Gastrocnemius medialis (tissue), 4 donors: ENCODE measurements at regions not wholly inside any gene's neighbourhood (a gene's known extent, or its start where the extent isn't known, plus 50 kb on each side); places are given as distances from the start of the nearest gene placed in this dataset.
"Not testable (repeated sequence)": the region's sequence is repeated elsewhere in the genome, so short reads cannot be mapped to it uniquely, and the experiment has no call there.

Source experiments
- ATAC-seq, 2 donors: fragments of 150-250 bp; one replicate each; pipeline ENCODE4 v1.9.1; 2016
- DNase-seq, 2 donors: peaks; one replicate each; pipeline ENCODE4 v3.0.0-alpha.2; 2019
- H3K27ac ChIP-seq, 4 donors: fragments of 200-600 bp; sonication (generic); 1 replicate in 1 of 4; 2 replicates in 3 of 4; pipeline ENCODE4 v1.5.1; 2016 to 2018; ENCODE audit warnings: mild to moderate bottlenecking in 2 of 4, moderate library complexity in 1 of 4
- H3K27me3 ChIP-seq, 3 donors: fragments of 200-600 bp; sonication (generic) in 2 of 3; 1 replicate in 1 of 3; 2 replicates in 2 of 3; pipeline versions ENCODE4 v1.5.1 to v1.6.0; 2016 to 2019; ENCODE audit warnings: mild to moderate bottlenecking in 1 of 3, moderate library complexity in 1 of 3
- H3K36me3 ChIP-seq, 2 donors: fragments of 200-600 bp; sonication (generic) in 1 of 2; one replicate each; pipeline ENCODE4 v1.5.1; 2017 to 2018
- H3K4me1 ChIP-seq, 2 donors: fragments of 200-600 bp; sonication (generic) in 1 of 2; one replicate each; pipeline ENCODE4 v1.5.1; 2016 to 2017; ENCODE audit warnings: mild to moderate bottlenecking in 2 of 2
- H3K4me3 ChIP-seq, 4 donors: fragments of 200-600 bp; sonication (generic) in 3 of 4; 1 replicate in 1 of 4; 2 replicates in 3 of 4; pipeline ENCODE4 v1.5.1; 2016 to 2019; ENCODE audit warnings: mild to moderate bottlenecking in 2 of 4
- H3K9me3 ChIP-seq, 3 donors: fragments of 200-600 bp; sonication (generic) in 2 of 3; 1 replicate in 1 of 3; 2 replicates in 2 of 3; pipeline ENCODE4 v1.5.1; 2016 to 2019
- POLR2A ChIP-seq, 2 donors: fragments of 450-650 bp; IDR thresholded peaks; one replicate each; pipeline ENCODE4 v1.6.1; 2017; ENCODE audit warnings: antibody characterized with exemption in 2 of 2, mild to moderate bottlenecking in 2 of 2, moderate library complexity in 2 of 2
- in situ Hi-C, 4 donors: fragments of 200-750 bp; cut with MboI; loops; one replicate each; pipeline versions ENCODE4 v1.15.0 to v1.8.0; 2017; ENCODE audit warnings: low sequenced_read_pairs in 4 of 4
- intact Hi-C: fragments of 100-400 bp; cut with DNase I; formaldehyde crosslinking; loops from one replicate; pipeline ENCODE4 v1.15.1; 2023; ENCODE audit warnings: low total_unique reads
- TF ChIP-seq, protein P1 (sequence below), 5 experiments: fragments of 450-650 bp in 3 of 5; fragments of 200-600 bp in 2 of 5; sonication (generic) in 2 of 5; IDR thresholded peaks in 4 of 5; conservative IDR thresholded peaks in 1 of 5; 1 replicate in 4 of 5; 2 replicates in 1 of 5; pipeline ENCODE4 v1.5.1; 2016 to 2019; ENCODE audit warnings: antibody characterized with exemption in 5 of 5, mild to moderate bottlenecking in 3 of 5, moderate library complexity in 3 of 5

DNA sequence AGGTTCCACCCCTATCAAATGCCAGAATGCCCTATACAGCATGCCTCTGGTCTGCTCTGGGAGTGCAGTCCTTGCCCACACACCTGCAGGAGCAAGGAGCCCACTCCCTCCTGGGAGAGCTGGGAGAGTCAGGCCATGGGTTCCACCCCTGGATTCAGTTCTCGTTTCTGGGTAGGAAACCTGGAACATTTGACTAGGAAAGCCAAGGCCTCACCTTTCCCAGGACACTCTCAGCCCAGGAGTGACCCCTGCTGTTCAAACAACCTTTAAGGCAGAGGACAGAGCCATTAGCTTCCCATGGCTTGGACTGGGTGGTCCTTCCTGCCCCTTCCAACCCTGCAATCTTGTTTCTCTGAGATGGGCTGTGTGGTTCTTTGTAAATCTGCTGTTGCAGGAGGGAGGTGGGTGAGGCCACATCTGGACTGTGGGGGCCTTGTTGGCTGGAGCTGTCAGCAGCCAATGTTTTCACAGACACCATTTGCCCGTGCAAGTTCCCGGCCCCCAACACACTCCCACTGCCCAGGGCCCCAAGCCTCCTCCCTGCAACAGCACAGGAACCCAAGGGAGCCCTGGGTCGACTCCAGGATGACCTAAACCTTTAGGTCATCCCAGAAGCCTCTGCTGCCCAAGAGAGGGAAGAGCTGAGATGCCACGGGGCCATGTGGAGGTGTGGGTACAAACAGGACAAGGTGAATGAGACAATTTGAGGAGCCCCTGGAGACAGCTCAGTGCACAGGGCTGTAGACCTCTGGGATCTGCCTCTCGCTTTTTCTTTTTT, 104.4 kb downstream of the PJA1 start:
- DNase-seq, result peak in 1 of 2 donors; percentile 14
- in situ Hi-C loops (loop anchor here in 1 of 4 donors (25.0 kb wide), 1 partner anchor 224 kb away; the partner anchor contains the start of gene EFNB1), intact Hi-C loops (loop anchor here (1.0 kb wide), 1 partner anchor 233 kb away; no protein-coding TSS in a partner anchor)
- H3K27me3 ChIP-seq, result peaks cover 0 to 5% (median 0%) of the 10 kb centered on the region in 3 donors
- ATAC-seq, result peak in 1 of 2 donors; percentile 76
- no peak overlapping the region for H3K27ac ChIP-seq
- no peak for TF ChIP-seq POLR2A (IDR thresholded peaks at IDR 0.05)
- TF ChIP-seq, protein P1, sequence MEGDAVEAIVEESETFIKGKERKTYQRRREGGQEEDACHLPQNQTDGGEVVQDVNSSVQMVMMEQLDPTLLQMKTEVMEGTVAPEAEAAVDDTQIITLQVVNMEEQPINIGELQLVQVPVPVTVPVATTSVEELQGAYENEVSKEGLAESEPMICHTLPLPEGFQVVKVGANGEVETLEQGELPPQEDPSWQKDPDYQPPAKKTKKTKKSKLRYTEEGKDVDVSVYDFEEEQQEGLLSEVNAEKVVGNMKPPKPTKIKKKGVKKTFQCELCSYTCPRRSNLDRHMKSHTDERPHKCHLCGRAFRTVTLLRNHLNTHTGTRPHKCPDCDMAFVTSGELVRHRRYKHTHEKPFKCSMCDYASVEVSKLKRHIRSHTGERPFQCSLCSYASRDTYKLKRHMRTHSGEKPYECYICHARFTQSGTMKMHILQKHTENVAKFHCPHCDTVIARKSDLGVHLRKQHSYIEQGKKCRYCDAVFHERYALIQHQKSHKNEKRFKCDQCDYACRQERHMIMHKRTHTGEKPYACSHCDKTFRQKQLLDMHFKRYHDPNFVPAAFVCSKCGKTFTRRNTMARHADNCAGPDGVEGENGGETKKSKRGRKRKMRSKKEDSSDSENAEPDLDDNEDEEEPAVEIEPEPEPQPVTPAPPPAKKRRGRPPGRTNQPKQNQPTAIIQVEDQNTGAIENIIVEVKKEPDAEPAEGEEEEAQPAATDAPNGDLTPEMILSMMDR (IDR thresholded peaks at IDR 0.05 in 4 of 5, conservative IDR thresholded peaks at IDR 0.05 in 1 of 5), result peak in 4 of 5 experiments; percentile 11 to 47 (median 36)
- H3K9me3 ChIP-seq, result no peaks in the 10 kb centered on the region
- no peak overlapping the region for H3K4me3 ChIP-seq
- no peaks in the 10 kb centered on the region for H3K4me1 ChIP-seq
- H3K36me3 ChIP-seq, result no peaks in the 10 kb centered on the region

DNA sequence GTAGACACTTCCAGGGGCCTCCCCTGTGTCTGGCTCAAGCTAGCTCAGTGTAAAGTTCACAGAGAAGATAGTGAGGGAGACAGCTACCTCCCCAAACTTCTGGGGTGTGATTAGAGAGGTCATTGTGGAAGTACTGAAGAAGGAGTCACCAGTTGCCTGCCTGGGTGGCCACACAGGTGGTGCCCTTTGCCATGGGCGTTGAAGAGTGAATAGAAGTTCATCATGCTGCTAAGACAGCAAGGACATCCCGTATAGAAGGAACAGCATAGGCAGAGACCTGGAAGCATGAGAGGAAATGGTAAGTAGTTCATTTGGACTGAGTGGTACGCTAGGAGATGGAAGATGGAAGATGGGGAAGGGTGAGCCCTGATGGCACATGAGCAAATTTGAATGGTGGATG, 110.1 kb downstream of the PJA1 start:
- no peak for TF ChIP-seq POLR2A (IDR thresholded peaks at IDR 0.05)
- TF ChIP-seq, protein P1 (IDR thresholded peaks at IDR 0.05 in 4 of 5, conservative IDR thresholded peaks at IDR 0.05 in 1 of 5), result no peak
- no peak for DNase-seq
- no peaks in the 10 kb centered on the region for H3K36me3 ChIP-seq
- in situ Hi-C loops (loop anchor here in 1 of 4 donors (25.0 kb wide), 1 partner anchor 218 kb away; the partner anchor contains the start of gene EFNB1), intact Hi-C loops (no loop called here)
- no peak for ATAC-seq
- H3K4me3 ChIP-seq, result no peak overlapping the region
- no peaks in the 10 kb centered on the region for H3K4me1 ChIP-seq
- no peak overlapping the region for H3K27ac ChIP-seq
- peaks cover 0 to 3% (median 0%) of the 10 kb centered on the region in 3 donors for H3K27me3 ChIP-seq
- H3K9me3 ChIP-seq, result no peaks in the 10 kb centered on the region

DNA sequence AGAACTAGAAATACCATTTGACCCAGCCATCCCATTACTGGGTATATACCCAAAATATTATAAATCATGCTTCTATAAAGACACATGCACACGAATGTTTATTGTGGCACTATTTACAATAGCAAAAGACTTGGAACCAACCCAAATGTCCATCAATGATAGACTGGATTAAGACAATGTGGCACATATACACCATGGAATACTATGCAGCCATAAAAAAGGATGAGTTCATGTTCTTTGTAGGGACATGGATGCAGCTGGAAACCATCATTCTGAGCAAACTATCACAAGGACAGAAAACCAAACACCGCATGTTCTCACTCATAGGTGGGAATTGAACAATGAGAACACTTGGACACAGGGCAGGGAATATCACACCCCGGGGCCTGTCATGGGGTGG, 110.8 kb downstream of the PJA1 start:
- DNase-seq, ATAC-seq, H3K36me3 ChIP-seq, H3K4me1 ChIP-seq, H3K9me3 ChIP-seq, H3K27ac ChIP-seq, H3K4me3 ChIP-seq, intact Hi-C loops, H3K27me3 ChIP-seq: not testable (repeated sequence)
- in situ Hi-C loops, result loop anchor here in 1 of 4 donors (25.0 kb wide), 1 partner anchor 217 kb away; the partner anchor contains the start of gene EFNB1

DNA sequence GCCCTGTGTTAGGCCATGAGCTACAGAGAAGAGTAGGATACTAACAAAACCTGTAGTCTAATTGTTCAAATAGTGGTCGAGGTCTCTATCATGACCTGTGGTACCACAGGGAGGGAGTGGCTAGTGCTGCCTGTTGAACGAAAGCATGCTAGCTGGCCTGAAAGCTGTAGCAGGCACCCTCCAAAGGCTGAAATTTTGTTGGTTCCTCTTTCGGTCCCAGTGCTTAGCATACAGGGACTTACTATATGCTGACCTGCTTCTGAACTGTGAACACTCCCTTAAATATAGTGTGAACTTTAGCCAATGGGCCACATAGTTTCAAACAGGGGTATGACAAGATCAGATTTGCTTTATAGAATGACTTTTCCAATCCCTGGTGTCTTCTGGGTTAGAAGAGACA, 113.4 kb downstream of the PJA1 start:
- in situ Hi-C loops (loop anchor here in 1 of 4 donors (25.0 kb wide), 1 partner anchor 215 kb away; the partner anchor contains the start of gene EFNB1), intact Hi-C loops (no loop called here)
- Histone ChIP-seq H3K36me3 (no peaks in the 10 kb centered on the region), H3K4me3 (no peak overlapping the region), H3K27me3 (peaks cover 0 to 3% (median 0%) of the 10 kb centered on the region in 3 donors), H3K27ac (no peak overlapping the region), H3K9me3 (no peaks in the 10 kb centered on the region), H3K4me1 (no peaks in the 10 kb centered on the region)
- TF ChIP-seq POLR2A (IDR thresholded peaks at IDR 0.05), result no peak
- TF ChIP-seq, protein P1 (IDR thresholded peaks at IDR 0.05 in 4 of 5, conservative IDR thresholded peaks at IDR 0.05 in 1 of 5), result no peak
- no peak for ATAC-seq
- DNase-seq, result no peak

DNA sequence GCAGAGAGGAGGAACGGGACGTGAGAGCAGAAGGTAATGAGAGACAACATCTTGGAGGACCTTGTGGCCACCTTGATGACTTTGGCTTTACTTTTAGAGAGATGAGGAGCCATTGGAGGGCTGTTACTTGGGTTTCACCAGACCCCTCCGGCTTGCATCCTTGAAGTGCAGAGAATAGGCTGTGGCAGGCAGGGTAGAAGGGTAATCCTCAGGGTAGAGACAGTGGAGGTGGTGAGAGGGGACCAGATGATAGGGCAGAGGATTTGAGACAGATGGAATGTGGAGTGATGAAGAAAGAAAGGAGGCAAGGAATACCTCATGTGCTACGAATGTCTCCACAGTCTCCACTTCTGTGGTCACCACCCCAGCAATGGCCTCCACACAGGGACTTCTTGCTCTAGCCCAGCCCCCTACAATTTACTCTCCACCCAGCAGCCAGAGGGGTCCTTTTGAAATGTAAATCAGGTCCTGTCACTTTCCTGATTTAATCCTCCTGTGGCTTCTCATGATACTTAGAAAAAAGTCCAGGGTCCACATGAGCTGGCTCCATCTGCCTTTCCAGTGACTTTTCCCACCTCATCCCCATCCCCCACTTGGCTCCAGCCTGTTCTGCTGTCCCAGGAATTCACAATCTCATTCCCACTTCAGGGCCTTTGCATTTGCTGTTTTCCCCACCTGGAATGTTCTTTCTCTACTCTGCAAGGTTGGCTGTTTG, 115.0 kb downstream of the PJA1 start:
- ATAC-seq, result no peak
- TF ChIP-seq, protein P1 (IDR thresholded peaks at IDR 0.05 in 4 of 5, conservative IDR thresholded peaks at IDR 0.05 in 1 of 5), result no peak
- no peak for TF ChIP-seq POLR2A (IDR thresholded peaks at IDR 0.05)
- intact Hi-C loops, result no loop called here

More for the DNA sequence above, 115.0 kb downstream of the PJA1 start:
- in situ Hi-C loops, result loop anchor here in 1 of 4 donors (25.0 kb wide), 1 partner anchor 213 kb away; the partner anchor contains the start of gene EFNB1
- Histone ChIP-seq H3K9me3 (no peaks in the 10 kb centered on the region), H3K36me3 (no peaks in the 10 kb centered on the region), H3K4me1 (no peaks in the 10 kb centered on the region), H3K4me3 (no peak overlapping the region), H3K27ac (no peak overlapping the region), H3K27me3 (peaks cover 0 to 3% (median 0%) of the 10 kb centered on the region in 3 donors)
- no peak for DNase-seq
